ENCODE measurements at regions not wholly inside any gene's neighbourhood (a gene's known extent, or its start where the extent isn't known, plus 50 kb on each side); places are given as distances from the start of the nearest gene placed in this dataset.

- ChIA-PET POLR2A (ENCODE audit: unreplicated experiment) (no interaction called here), CTCF (no interaction called here)
- H3K56ac ChIP-seq (ENCODE audit: extremely low read depth, insufficient read depth, low read length) = no peak overlapping the region
- no peak overlapping the region for H3K4ac ChIP-seq (ENCODE audit: low read depth, low read length)
- H3K9me1 ChIP-seq (ENCODE audit: insufficient read depth, low read length) = no peaks in the 10 kb centered on the region
- no TSS peak for BruUV-seq (replicated peaks)
- H3K27ac ChIP-seq (ENCODE audit: insufficient read depth, low read length) = no peak overlapping the region
- ATAC-seq (ENCODE audit: low read depth) = no peak
- in situ Hi-C loops (cut with MboI; ENCODE audit: low sequenced_read_pairs) = no loop called here
- no peak overlapping the region for H3K9ac ChIP-seq (ENCODE audit: low read depth, low read length)
- H3K79me1 ChIP-seq (ENCODE audit: low read depth in 1 of 2, low read length in 2 of 2) = no peaks in the 10 kb centered on the region
- H4K91ac ChIP-seq (ENCODE audit: insufficient read depth, low read depth, low read length) = no peak overlapping the region
- DNase-seq = no peak
- no peak overlapping the region for H3K14ac ChIP-seq (replicated peaks; ENCODE audit: low read depth, low read length)
- no peak overlapping the region for H3K23ac ChIP-seq (ENCODE audit: low read depth, low read length)
- H2AK9ac ChIP-seq (replicated peaks; ENCODE audit: low read depth, low read length, poor library complexity) = no peak overlapping the region
- H3K4me1 ChIP-seq (ENCODE audit: control insufficient read depth, insufficient read depth, low read length) = no peaks in the 10 kb centered on the region
- intact Hi-C loops (cut with micrococcal nuclease) = no loop called here
- H2BK15ac ChIP-seq (ENCODE audit: low read depth, low read length) = no peak overlapping the region
- no peak overlapping the region for H2BK5ac ChIP-seq (ENCODE audit: low read depth, low read length, poor library complexity, severe bottlenecking)
- no peak overlapping the region for H3K18ac ChIP-seq (ENCODE audit: low read depth, low read length)
- H4K5ac ChIP-seq (ENCODE audit: low read depth, low read length) = no peak overlapping the region
- WGBS, 2 experiments (ENCODE audit: extremely low coverage in 2 of 2, insufficient read length in 1 of 2) = no CpG with 5 or more reads among the region's 2 CpGs
- no peak overlapping the region for H2BK120ac ChIP-seq (ENCODE audit: low read depth, low read length)
- H3K27me3 ChIP-seq (ENCODE audit: control insufficient read depth, insufficient read depth, low read length) = no peaks in the 10 kb centered on the region
- no peak overlapping the region for H4K8ac ChIP-seq (ENCODE audit: low read depth in 2 of 2, low read length in 2 of 2)
- no peak for TF ChIP-seq FOS (IDR thresholded peaks at IDR 0.05; ENCODE audit: low read depth, low read length)
- TF ChIP-seq MXI1 (IDR thresholded peaks at IDR 0.05; ENCODE audit: borderline replicate concordance, low read depth, low read length) = no peak
- H3K4me3 ChIP-seq (ENCODE audit: insufficient read depth, low read depth, low read length) = no peak overlapping the region
- peaks cover 7% of the 10 kb centered on the region; the same call in 1 of the 2 replicates for H3K9me3 ChIP-seq (ENCODE audit: control insufficient read depth, insufficient read depth, low read length)
- H3K36me3 ChIP-seq (ENCODE audit: control insufficient read depth, insufficient read depth, low read length) = no peaks in the 10 kb centered on the region
- no peak overlapping the region for H2AFZ ChIP-seq (replicated peaks; ENCODE audit: low read length, poor library complexity)
- H4K20me1 ChIP-seq (ENCODE audit: insufficient read depth, low read length) = no peaks in the 10 kb centered on the region
- H2BK20ac ChIP-seq (ENCODE audit: low read depth, low read length) = no peak overlapping the region
- no peak overlapping the region for H2AK5ac ChIP-seq (ENCODE audit: low read depth, low read length)
- dilution Hi-C loops (cut with HindIII; ENCODE audit: low sequenced_read_pairs, unreplicated experiment) = no loop called here
- H3K4me2 ChIP-seq (ENCODE audit: low read depth, low read length) = no peak overlapping the region
Measured at GRCh38 chr16:16960785-16961184, 510.0 kb downstream of the XYLT1 start.
